Muscle of arm (tissue), 1 donor: ENCODE measurements at regions not wholly inside any gene's neighbourhood (a gene's known extent, or its start where the extent isn't known, plus 50 kb on each side); places are given as distances from the start of the nearest gene placed in this dataset.

Source experiments
- DNase-seq: peaks from one replicate; pipeline ENCODE4 v3.0.0-alpha.2; 2013

DNA sequence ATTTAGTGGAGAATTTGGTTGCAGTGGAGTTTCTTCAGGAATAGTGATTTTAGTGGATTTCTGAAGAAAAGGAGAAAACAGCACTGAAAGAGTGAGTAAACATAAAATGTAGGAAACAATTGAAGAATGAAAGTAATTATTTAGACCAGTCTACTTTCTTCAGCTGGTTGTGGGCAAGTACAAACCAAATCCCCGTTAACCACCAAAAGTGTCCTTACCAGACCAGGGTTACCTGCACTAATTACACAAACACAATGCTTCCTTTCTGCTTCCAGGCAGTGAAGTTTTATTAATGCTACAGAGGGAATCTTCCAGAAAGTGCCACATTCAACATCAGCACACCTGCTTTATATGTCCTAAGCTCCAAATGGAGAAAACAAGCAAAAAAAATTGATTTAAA is 248.0 kb upstream of the TBC1D5 start:
- DNase-seq, result no peak

GRCh38 chr3:17986348-17986816 is 244.0 kb upstream of the TBC1D5 start:
- no peak for DNase-seq

GRCh38 chr3:17985658-17986347 is 243.4 kb upstream of the TBC1D5 start:
- DNase-seq, result no peak

DNA sequence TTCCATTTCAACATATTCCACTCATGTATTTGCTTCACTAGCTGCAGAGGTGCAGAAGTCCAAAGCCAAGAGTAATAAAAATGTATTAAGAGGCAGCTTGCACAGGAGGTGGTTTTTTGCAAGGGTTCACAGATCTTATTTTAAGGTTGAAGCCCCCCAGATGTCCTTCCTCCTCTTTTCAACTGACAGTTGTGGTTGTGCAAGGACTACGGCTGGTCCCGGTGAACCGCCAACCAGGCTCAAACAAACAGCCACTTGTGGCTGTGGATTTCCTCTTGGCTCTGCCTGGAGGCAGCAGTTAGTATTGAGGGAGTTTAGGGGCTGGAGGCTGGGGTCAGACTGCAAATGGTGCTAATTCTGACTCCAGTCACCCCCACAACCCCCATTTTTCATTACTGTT is 240.7 kb upstream of the TBC1D5 start:
- no peak for DNase-seq

DNA sequence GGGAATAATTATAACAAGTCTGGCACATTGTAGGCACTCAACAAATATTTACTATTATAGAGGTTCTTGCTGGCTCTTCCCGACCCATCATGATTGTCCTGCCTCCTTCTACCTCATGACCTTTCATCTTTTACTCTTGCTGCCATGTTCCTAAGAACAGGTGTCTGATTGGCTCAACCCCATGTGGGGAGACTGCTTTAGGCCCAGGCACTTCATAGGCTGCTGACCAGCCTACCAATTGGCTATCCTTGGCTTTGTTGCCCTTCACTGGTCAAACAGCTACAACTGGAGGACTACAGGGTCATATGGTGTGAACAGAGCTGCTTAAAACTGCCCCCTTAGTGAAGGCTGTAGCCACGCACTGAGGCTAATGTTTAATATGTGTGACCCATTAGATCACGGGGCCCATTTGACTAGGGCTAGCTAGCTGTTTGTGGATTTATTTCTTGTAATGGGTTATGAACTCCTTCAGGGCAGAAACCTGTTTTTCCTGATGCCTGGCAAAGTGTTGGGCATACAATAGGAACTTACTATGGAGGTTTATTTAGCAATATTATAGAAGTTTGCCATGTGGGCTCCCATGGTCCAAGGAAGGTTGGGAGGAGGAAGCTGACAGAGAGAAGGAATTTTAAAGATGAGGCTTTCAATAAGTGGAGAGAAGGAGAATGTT is 239.9 kb upstream of the TBC1D5 start:
- DNase-seq, result no peak

DNA sequence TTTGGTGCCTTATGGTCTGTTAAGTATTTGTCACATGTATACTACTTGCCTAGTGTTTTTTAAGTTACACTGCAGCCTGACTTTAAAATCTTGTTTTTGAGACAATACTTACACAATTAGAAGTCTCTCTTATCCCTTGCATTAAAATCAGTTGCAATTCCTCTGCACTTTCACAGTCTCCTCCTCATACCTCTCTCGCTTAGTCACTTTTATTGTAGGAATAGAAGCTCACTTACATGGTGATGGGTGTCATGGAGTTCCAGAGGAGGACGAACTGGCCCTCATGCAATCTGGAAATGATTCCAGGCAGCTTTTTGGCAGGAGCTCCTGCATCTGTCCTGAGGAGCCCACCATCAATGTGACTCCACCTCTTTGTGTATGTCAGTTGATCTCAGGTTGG is 238.4 kb upstream of the TBC1D5 start:
- no peak for DNase-seq

DNA sequence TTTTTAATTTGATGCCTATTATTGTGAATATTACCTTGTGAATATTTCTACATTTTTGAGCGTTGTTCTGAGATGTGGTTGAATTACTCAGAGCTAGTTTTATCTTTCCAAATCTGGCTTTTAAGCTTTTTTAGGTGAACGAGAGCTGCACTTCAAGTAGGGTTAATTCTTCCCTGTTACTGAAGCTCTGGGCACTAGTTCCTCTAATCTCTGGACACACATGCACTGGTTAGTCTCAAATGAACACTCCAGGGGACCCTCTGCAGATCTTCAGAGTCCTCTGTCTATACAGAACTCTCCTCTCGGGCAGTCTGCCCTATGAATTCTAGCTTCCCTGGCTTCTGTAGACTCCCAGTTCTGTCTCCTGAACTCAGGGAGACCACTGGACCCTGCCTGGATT is 237.5 kb upstream of the TBC1D5 start:
- DNase-seq, result no peak

- no peak for DNase-seq
Observed at GRCh38 chr3:17979252-17979651, 236.8 kb upstream of the TBC1D5 start.

DNA sequence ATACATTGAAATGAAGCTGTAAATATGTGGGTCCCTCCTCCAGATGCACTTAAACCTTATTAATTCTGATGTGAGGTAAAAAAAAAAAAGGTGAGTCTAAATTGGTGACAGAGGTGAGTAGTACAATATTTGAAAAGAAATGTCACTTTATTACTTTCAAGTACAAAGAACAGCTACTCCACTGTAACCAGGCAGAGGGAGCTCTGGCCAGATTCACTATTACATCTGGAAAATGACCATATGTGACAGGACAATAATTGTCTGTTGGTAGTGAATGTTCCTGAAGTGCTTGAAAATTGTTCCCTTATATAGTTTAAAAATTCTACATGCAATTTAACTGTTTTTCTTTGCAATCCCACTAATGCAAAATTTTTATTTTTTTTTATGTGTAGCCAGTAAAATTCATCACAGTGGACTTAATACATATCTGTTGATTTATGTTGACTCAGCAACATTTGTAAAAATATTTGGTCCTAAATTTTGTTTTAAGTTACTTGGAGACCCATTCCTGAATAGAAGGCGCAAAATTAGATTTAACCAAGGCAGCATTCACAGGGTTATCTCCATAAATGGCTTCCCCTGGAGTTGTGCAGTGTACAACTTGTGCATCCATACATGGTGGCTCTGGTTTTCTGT is 231.9 kb upstream of the TBC1D5 start:
- DNase-seq, result no peak

GRCh38 chr3:17972959-17973906 is 230.8 kb upstream of the TBC1D5 start:
- DNase-seq, result no peak

- no peak for DNase-seq
Observed at GRCh38 chr3:17972476-17972875, 230.0 kb upstream of the TBC1D5 start.

- no peak for DNase-seq
Observed at GRCh38 chr3:17972030-17972429, 229.6 kb upstream of the TBC1D5 start.

GRCh38 chr3:17969985-17970568 is 227.6 kb upstream of the TBC1D5 start:
- DNase-seq, result no peak

DNA sequence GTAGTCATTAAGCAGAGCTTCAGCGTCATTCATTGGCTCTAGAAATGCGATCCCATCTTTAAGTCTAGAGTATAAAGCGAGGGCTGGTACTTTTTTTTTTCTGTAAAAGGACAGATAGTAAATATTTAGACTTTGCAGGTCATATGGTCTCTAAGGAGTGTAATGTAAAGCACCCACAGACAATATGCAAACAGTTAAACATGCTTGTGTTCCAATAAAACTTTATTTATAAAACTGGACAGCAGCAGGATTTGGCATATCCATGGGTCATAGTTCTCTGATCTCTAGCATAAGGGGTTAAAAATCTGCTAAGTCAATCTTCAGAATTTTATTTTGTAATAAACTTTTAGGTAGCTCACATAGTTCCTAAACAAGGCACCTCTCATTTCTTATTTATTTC is 226.8 kb upstream of the TBC1D5 start:
- DNase-seq, result no peak

- DNase-seq, result no peak
Observed at GRCh38 chr3:17967953-17968607, 225.6 kb upstream of the TBC1D5 start.

DNA sequence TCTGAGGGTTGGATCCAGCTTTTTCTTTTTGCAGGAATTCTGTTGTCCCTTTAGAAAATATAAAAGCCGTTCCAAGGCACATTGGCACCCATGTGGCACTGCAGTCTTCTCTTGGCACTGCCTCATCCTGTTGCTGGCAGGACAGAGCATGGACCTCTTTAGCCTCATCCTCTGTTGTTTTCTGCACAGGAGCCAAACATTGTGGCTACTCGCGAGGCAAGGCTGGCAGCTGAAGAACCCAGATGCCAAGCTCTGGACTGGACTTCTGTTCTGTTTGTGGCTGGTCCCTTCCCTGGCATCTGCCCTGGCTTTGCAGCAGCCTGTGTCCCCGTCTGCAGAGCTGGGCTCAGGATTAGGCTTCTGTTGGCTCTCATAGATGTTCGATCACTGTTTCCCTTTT is 224.7 kb upstream of the TBC1D5 start:
- DNase-seq, result no peak

DNA sequence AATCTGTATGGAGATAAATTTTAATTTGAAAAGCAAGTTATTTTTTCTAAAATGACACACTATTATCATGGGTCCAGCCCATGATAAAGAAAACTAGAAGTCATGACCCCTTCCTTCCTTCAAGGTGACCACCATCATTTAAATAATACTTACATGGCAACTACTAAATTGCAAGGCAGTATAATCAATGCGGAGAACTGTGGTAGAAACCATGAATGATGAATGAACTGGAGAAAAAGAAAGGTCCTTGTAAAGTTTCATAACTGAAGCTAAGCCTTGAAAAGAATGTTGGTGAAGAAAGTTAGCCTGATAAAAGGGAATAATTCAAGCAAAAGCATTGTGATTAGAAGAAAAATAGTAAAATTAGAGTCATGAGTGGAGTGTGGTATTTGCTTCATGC is 222.9 kb upstream of the TBC1D5 start:
- DNase-seq, result no peak

DNA sequence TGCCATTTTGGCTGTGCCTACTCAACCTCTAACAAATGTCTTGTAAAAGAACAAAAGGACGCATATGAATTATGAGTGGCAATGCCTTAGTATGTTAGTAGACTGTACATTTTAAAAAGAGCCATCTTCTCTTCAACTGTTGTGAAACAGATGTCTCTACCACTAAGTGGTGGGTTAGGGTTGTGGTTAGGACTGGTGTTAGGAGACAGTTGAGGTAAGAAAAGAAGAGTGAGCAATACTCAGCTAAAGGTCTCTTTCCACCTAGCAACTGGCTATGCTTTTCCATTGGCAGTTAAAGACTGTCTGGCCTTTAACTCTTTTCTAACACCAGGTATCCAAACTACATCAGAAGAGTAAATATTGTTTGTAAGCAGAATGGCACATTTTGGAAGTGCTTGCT is 221.7 kb upstream of the TBC1D5 start:
- no peak for DNase-seq

DNA sequence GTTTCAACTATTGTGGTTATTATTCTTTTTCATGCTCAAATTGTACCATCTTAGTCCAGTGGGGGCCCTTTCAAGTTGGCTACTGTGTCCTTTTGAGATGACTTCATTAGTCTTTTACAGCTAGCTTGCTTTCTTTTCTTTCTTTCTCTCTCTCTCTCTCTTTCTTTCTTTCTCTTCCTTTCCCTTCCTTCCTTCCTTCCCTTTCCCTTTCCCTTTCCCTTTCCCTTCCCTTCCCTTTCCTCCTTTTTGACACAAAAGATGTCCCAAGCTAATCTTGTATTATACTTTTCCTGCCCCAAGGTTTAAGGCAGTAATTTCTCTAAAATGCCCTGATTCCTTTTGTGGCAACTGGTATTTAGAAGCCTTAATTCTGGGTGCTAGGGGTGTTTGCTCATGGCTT is 213.0 kb upstream of the TBC1D5 start:
- no peak for DNase-seq

DNA sequence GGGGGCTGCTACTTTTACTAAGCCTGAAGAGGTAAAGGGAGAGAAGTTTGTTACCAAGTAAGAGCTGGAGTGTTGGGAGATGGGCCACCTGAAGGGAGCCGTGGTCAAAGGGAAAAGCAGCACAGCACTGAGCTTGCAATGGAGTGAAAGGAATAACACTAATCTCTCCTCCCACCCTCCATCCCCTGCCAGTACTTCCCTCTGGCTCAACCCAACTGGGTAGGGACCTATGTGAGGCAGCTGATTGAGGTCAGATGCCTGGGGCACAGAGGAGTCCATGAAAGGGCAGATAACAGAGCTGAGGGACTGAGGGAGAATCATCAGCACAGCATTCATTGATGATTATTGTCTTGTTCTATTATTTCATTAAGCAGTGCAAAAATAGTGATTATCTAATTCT is 212.4 kb upstream of the TBC1D5 start:
- DNase-seq, result no peak

- no peak for DNase-seq
Observed at GRCh38 chr3:17951241-17951640, 208.8 kb upstream of the TBC1D5 start.
